ENCODE measurements at regions not wholly inside any gene's neighbourhood (a gene's known extent, or its start where the extent isn't known, plus 50 kb on each side); places are given as distances from the start of the nearest gene placed in this dataset.

DNA sequence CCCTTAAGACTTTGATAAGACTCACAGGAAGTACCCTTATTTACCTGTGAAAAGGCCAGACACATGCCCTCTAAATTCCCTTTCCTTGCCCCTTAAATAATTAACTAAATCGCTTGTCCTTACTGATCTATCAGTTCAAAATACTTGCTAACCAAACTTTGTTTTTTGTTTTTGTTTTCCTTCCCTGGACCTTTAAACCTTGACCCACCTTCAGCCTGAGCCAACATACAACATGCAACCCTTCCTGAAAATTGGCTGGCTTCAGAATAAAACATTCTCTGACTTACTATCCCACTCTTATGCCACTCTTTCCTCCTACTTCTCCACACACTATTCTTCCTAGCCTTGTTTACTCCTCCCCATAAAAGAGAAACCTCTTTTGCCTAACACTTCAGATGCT, 448.1 kb upstream of the TRAM1L1 start:
- TF ChIP-seq CTCF (IDR thresholded peaks at IDR 0.05), result no peak
- no peak for TF ChIP-seq ZFX (IDR thresholded peaks at IDR 0.05; ENCODE audit: borderline replicate concordance)
- no peak overlapping the region for H3K27ac ChIP-seq

- no peak for TF ChIP-seq CTCF (IDR thresholded peaks at IDR 0.05)
- no peak for TF ChIP-seq ZFX (IDR thresholded peaks at IDR 0.05; ENCODE audit: borderline replicate concordance)
- no peak overlapping the region for H3K27ac ChIP-seq
Measured at GRCh38 chr4:117545039-117545438, 459.7 kb upstream of the TRAM1L1 start.

- no peak overlapping the region for H3K27ac ChIP-seq
- TF ChIP-seq CTCF (IDR thresholded peaks at IDR 0.05) (no peak), ZFX (IDR thresholded peaks at IDR 0.05; ENCODE audit: borderline replicate concordance) (no peak)
Measured at GRCh38 chr4:117549524-117549923, 464.1 kb upstream of the TRAM1L1 start.

DNA sequence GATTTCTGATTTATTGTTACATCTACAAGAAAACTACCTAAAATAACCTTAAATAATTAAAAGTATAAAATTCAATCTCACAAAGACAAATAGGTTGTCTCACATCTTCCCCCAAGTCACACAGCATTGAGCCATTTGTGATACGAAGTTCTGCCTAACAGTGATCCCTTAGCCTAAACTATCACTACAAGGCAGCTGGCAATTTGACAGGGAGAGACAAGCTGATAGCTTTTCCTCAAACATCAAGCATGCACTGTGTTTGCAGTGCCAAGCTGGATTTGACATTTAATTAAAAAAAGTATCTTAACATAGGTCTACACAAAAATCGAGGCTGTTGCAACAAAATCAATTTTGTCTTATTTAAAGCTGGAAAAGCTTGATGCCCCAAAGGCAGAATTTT, 464.7 kb upstream of the TRAM1L1 start:
- TF ChIP-seq ZFX (IDR thresholded peaks at IDR 0.05; ENCODE audit: borderline replicate concordance) (no peak), CTCF (IDR thresholded peaks at IDR 0.05) (no peak)

DNA sequence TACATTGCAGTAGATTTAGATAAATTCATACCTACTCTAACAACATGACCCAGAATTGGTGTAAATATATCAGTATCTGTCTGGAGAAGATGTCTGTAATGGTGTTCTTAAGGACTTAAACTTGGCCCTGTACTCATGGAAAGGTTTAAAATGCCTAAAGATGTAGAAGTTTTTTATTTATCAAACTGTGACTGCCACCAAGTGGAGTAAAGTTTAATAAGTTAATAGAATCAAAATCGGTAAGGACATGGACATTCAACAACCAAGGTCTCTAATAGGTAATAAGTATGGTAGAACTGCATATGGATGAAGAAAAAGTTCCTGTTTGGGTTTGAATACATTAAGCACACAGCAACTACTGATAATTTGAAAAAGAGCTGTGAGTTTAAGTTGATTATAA, 474.0 kb upstream of the NDST3 start:
- H3K27ac ChIP-seq, result no peak overlapping the region

More for the DNA sequence above, 464.7 kb upstream of the TRAM1L1 start:
- H3K27ac ChIP-seq, result no peak overlapping the region

GRCh38 chr4:117574085-117574484, 460.2 kb upstream of the NDST3 start:
- no peak overlapping the region for H3K27ac ChIP-seq
- no peak for TF ChIP-seq ZFX (IDR thresholded peaks at IDR 0.05; ENCODE audit: borderline replicate concordance)
- TF ChIP-seq CTCF (IDR thresholded peaks at IDR 0.05), result no peak

More for the DNA sequence above, 474.0 kb upstream of the NDST3 start:
- TF ChIP-seq ZFX (IDR thresholded peaks at IDR 0.05; ENCODE audit: borderline replicate concordance) (no peak), CTCF (IDR thresholded peaks at IDR 0.05) (0 out of 2 replicates have a peak, but pooled peaks have one; percentile 25)

DNA sequence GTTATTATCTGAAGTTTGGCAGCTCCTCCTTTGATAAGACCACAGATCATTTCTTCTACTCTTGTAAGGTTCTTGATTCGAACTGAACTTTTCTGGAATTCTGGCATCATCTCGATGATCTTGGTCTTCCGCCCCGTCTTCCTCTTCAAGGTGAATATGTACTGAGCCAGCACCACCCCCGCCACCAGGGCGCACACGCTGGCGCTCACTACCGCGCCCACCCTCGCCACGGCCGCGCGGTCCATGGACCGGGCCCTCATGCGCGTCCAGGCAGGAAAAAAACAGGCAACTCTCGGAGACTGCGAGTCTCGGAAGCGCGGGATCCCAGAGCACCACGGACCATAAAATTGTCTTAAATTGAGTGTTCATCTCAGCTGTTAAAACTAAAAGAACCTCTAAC, 458.4 kb upstream of the NDST3 start:
- TF ChIP-seq CTCF (IDR thresholded peaks at IDR 0.05), result no peak
- TF ChIP-seq ZFX (IDR thresholded peaks at IDR 0.05; ENCODE audit: borderline replicate concordance), result no peak
- H3K27ac ChIP-seq, result no peak overlapping the region
